ENCODE measurements at regions not wholly inside any gene's neighbourhood (a gene's known extent, or its start where the extent isn't known, plus 50 kb on each side); places are given as distances from the start of the nearest gene placed in this dataset.
"Not testable (repeated sequence)": the region's sequence is repeated elsewhere in the genome, so short reads cannot be mapped to it uniquely, and the experiment has no call there.

- no peak for DNase-seq (ENCODE audit: low spot score)
These were observed 1035.6 kb downstream of the PCDH7 start for GRCh38 chr4:31755751-31756150.

- DNase-seq (ENCODE audit: low spot score): no peak
These were observed 1048.6 kb downstream of the PCDH7 start for GRCh38 chr4:31768756-31769155.

GRCh38 chr4:31783311-31783710, 1063.1 kb downstream of the PCDH7 start:
- DNase-seq (ENCODE audit: low spot score): no peak

- DNase-seq (ENCODE audit: low spot score): no peak
These were observed 1064.4 kb downstream of the PCDH7 start for GRCh38 chr4:31784558-31784957.

- DNase-seq (ENCODE audit: low spot score): no peak
These were observed 1067.5 kb downstream of the PCDH7 start for GRCh38 chr4:31787701-31788100.

GRCh38 chr4:31788676-31789075, 1068.5 kb downstream of the PCDH7 start:
- no peak for DNase-seq (ENCODE audit: low spot score)

GRCh38 chr4:31791666-31792065, 1071.5 kb downstream of the PCDH7 start:
- DNase-seq (ENCODE audit: low spot score): no peak

GRCh38 chr4:31793907-31794306, 1073.7 kb downstream of the PCDH7 start:
- no peak for DNase-seq (ENCODE audit: low spot score)

- DNase-seq (ENCODE audit: low spot score): not testable (repeated sequence)
These were observed 1076.9 kb downstream of the PCDH7 start for GRCh38 chr4:31797052-31797451.

- DNase-seq (ENCODE audit: low spot score): no peak
These were observed 1083.5 kb downstream of the PCDH7 start for GRCh38 chr4:31803526-31804195.

GRCh38 chr4:31807036-31807435, 1086.9 kb downstream of the PCDH7 start:
- no peak for DNase-seq (ENCODE audit: low spot score)

- DNase-seq (ENCODE audit: low spot score): no peak
These were observed 1124.2 kb downstream of the PCDH7 start for GRCh38 chr4:31844350-31844749.

- DNase-seq (ENCODE audit: low spot score): no peak
These were observed 1131.8 kb downstream of the PCDH7 start for GRCh38 chr4:31851946-31852345.

GRCh38 chr4:31877429-31877828, 1157.3 kb downstream of the PCDH7 start:
- no peak for DNase-seq (ENCODE audit: low spot score)

GRCh38 chr4:31880837-31881236, 1160.7 kb downstream of the PCDH7 start:
- DNase-seq (ENCODE audit: low spot score): not testable (repeated sequence)

GRCh38 chr4:31896349-31896748, 1176.2 kb downstream of the PCDH7 start:
- DNase-seq (ENCODE audit: low spot score): no peak

GRCh38 chr4:31905363-31905762, 1185.2 kb downstream of the PCDH7 start:
- no peak for DNase-seq (ENCODE audit: low spot score)

GRCh38 chr4:31908261-31908660, 1188.1 kb downstream of the PCDH7 start:
- DNase-seq (ENCODE audit: low spot score): no peak

- no peak for DNase-seq (ENCODE audit: low spot score)
These were observed 1197.2 kb downstream of the PCDH7 start for GRCh38 chr4:31917334-31917733.

GRCh38 chr4:31918891-31919290, 1198.7 kb downstream of the PCDH7 start:
- no peak for DNase-seq (ENCODE audit: low spot score)

- no peak for DNase-seq (ENCODE audit: low spot score)
These were observed 1203.5 kb downstream of the PCDH7 start for GRCh38 chr4:31923634-31924033.

GRCh38 chr4:31929676-31930345, 1209.6 kb downstream of the PCDH7 start:
- DNase-seq (ENCODE audit: low spot score): no peak

GRCh38 chr4:31946456-31946855, 1226.3 kb downstream of the PCDH7 start:
- DNase-seq (ENCODE audit: low spot score): no peak

- no peak for DNase-seq (ENCODE audit: low spot score)
These were observed 1226.9 kb downstream of the PCDH7 start for GRCh38 chr4:31947101-31947500.
